ENCODE measurements at regions not wholly inside any gene's neighbourhood (a gene's known extent, or its start where the extent isn't known, plus 50 kb on each side); places are given as distances from the start of the nearest gene placed in this dataset.

- Mint-ChIP-seq H3K4me1 (peaks cover 9 to 13% (median 11%) of the 10 kb centered on the region in 3 donors), H3K4me3 (no peak overlapping the region), H3K9me3 (no peaks in the 10 kb centered on the region), H3K27ac (no peak overlapping the region), H3K36me3 (no peaks in the 10 kb centered on the region), H3K27me3 (no peaks in the 10 kb centered on the region)
- ATAC-seq (ENCODE audit: low read depth in 2 of 2) (no peak), DNase-seq (no peak)
These were observed 236.2 kb downstream of the ETS1 start for GRCh38 chr11:128351168-128351567.

GRCh38 chr11:128349650-128350299 is 237.6 kb downstream of the ETS1 start:
- ATAC-seq (ENCODE audit: low read depth in 2 of 2) = peak; percentile 32 to 66
- no peaks in the 10 kb centered on the region for H3K27me3 Mint-ChIP-seq
- no peaks in the 10 kb centered on the region for H3K36me3 Mint-ChIP-seq
- no peak for DNase-seq
- peak overlapping the region in 6 of 8 donors; percentile 31 to 59 (median 40) for H3K4me3 Mint-ChIP-seq
- H3K4me1 Mint-ChIP-seq = peaks cover 9 to 13% (median 11%) of the 10 kb centered on the region in 3 donors
- H3K27ac Mint-ChIP-seq = peak overlapping the region in 2 of 6 donors; percentile 5 to 16
- no peaks in the 10 kb centered on the region for H3K9me3 Mint-ChIP-seq

GRCh38 chr11:128346804-128347203 is 240.6 kb downstream of the ETS1 start:
- Mint-ChIP-seq H3K4me1 (peaks cover 36 to 37% (median 36%) of the 10 kb centered on the region in 3 donors), H3K4me3 (no peak overlapping the region), H3K27me3 (no peaks in the 10 kb centered on the region), H3K36me3 (no peaks in the 10 kb centered on the region), H3K9me3 (no peaks in the 10 kb centered on the region), H3K27ac (no peak overlapping the region)
- no peak for ATAC-seq (ENCODE audit: low read depth in 2 of 2)
- no peak for DNase-seq

- H3K4me1 Mint-ChIP-seq = peaks cover 39 to 41% (median 39%) of the 10 kb centered on the region in 3 donors
- H3K4me3 Mint-ChIP-seq = no peak overlapping the region
- no peaks in the 10 kb centered on the region for H3K36me3 Mint-ChIP-seq
- H3K27me3 Mint-ChIP-seq = no peaks in the 10 kb centered on the region
- DNase-seq (no peak), ATAC-seq (ENCODE audit: low read depth in 2 of 2) (no peak)
- H3K27ac Mint-ChIP-seq = no peak overlapping the region
- no peaks in the 10 kb centered on the region for H3K9me3 Mint-ChIP-seq
These were observed 242.0 kb downstream of the ETS1 start for GRCh38 chr11:128345316-128345715.

- Mint-ChIP-seq H3K4me3 (no peak overlapping the region), H3K9me3 (no peaks in the 10 kb centered on the region), H3K27me3 (no peaks in the 10 kb centered on the region), H3K36me3 (no peaks in the 10 kb centered on the region), H3K27ac (peak overlapping the region in 4 of 6 donors; percentile 35 to 90 (median 82)), H3K4me1 (peaks cover 30 to 32% (median 31%) of the 10 kb centered on the region in 3 donors)
- peak; percentile 25 for DNase-seq
- peak; percentile 16 to 29 for ATAC-seq (ENCODE audit: low read depth in 2 of 2)
These were observed 243.5 kb downstream of the ETS1 start for GRCh38 chr11:128343870-128344269.

- Mint-ChIP-seq H3K27ac (peak overlapping the region in 5 of 6 donors; percentile 78 to 93 (median 87)), H3K36me3 (no peaks in the 10 kb centered on the region), H3K4me3 (peak overlapping the region in 4 of 8 donors; percentile 17 to 71 (median 41)), H3K27me3 (no peaks in the 10 kb centered on the region), H3K9me3 (no peaks in the 10 kb centered on the region), H3K4me1 (peaks cover 30 to 32% (median 31%) of the 10 kb centered on the region in 3 donors)
- DNase-seq (no peak), ATAC-seq (ENCODE audit: low read depth in 2 of 2) (no peak)
These were observed 244.2 kb downstream of the ETS1 start for GRCh38 chr11:128343135-128343514.

- no peaks in the 10 kb centered on the region for H3K36me3 Mint-ChIP-seq
- H3K27ac Mint-ChIP-seq = peak overlapping the region in 5 of 6 donors; percentile 18 to 93 (median 85)
- H3K27me3 Mint-ChIP-seq = no peaks in the 10 kb centered on the region
- ATAC-seq (ENCODE audit: low read depth in 2 of 2) (peak; percentile 82 to 86), DNase-seq (peak; percentile 74)
- H3K4me1 Mint-ChIP-seq = peaks cover 30 to 32% (median 31%) of the 10 kb centered on the region in 3 donors
- peak overlapping the region in 4 of 8 donors; percentile 17 to 71 (median 41) for H3K4me3 Mint-ChIP-seq
- no peaks in the 10 kb centered on the region for H3K9me3 Mint-ChIP-seq
These were observed 244.7 kb downstream of the ETS1 start for GRCh38 chr11:128342511-128343134.

- peaks cover 30 to 40% (median 32%) of the 10 kb centered on the region in 3 donors for H3K4me1 Mint-ChIP-seq
- H3K4me3 Mint-ChIP-seq = peak overlapping the region in 6 of 8 donors; percentile 13 to 58 (median 39)
- H3K27ac Mint-ChIP-seq = peak overlapping the region in 5 of 6 donors; percentile 28 to 93 (median 66)
- ATAC-seq (ENCODE audit: low read depth in 2 of 2) (no peak), DNase-seq (no peak)
- no peaks in the 10 kb centered on the region for H3K9me3 Mint-ChIP-seq
- no peaks in the 10 kb centered on the region for H3K27me3 Mint-ChIP-seq
- no peaks in the 10 kb centered on the region for H3K36me3 Mint-ChIP-seq
These were observed 245.8 kb downstream of the ETS1 start for GRCh38 chr11:128341280-128342248.

GRCh38 chr11:128339792-128340191 is 247.6 kb downstream of the ETS1 start:
- H3K36me3 Mint-ChIP-seq = no peaks in the 10 kb centered on the region
- H3K4me3 Mint-ChIP-seq = no peak overlapping the region
- DNase-seq (no peak), ATAC-seq (ENCODE audit: low read depth in 2 of 2) (no peak)
- H3K27me3 Mint-ChIP-seq = no peaks in the 10 kb centered on the region
- H3K27ac Mint-ChIP-seq = no peak overlapping the region
- no peaks in the 10 kb centered on the region for H3K9me3 Mint-ChIP-seq
- peaks cover 36 to 46% (median 36%) of the 10 kb centered on the region in 3 donors for H3K4me1 Mint-ChIP-seq

GRCh38 chr11:128338811-128339210 is 248.5 kb downstream of the ETS1 start:
- no peak for ATAC-seq (ENCODE audit: low read depth in 2 of 2)
- no peaks in the 10 kb centered on the region for H3K27me3 Mint-ChIP-seq
- no peak for DNase-seq
- H3K4me3 Mint-ChIP-seq = no peak overlapping the region
- peaks cover 30 to 44% (median 32%) of the 10 kb centered on the region in 3 donors for H3K4me1 Mint-ChIP-seq
- no peaks in the 10 kb centered on the region for H3K36me3 Mint-ChIP-seq
- no peaks in the 10 kb centered on the region for H3K9me3 Mint-ChIP-seq
- H3K27ac Mint-ChIP-seq = no peak overlapping the region

- Mint-ChIP-seq H3K27ac (peak overlapping the region in 2 of 6 donors; percentile 86 to 87), H3K9me3 (no peaks in the 10 kb centered on the region), H3K36me3 (no peaks in the 10 kb centered on the region), H3K4me1 (peaks cover 20 to 26% (median 21%) of the 10 kb centered on the region in 3 donors), H3K27me3 (no peaks in the 10 kb centered on the region), H3K4me3 (no peak overlapping the region)
- DNase-seq (no peak), ATAC-seq (ENCODE audit: low read depth in 2 of 2) (no peak)
These were observed 251.2 kb downstream of the ETS1 start for GRCh38 chr11:128336203-128336602.

- no peak overlapping the region for H3K4me3 Mint-ChIP-seq
- no peaks in the 10 kb centered on the region for H3K9me3 Mint-ChIP-seq
- no peak for ATAC-seq (ENCODE audit: low read depth in 2 of 2)
- H3K27me3 Mint-ChIP-seq = no peaks in the 10 kb centered on the region
- H3K4me1 Mint-ChIP-seq = peaks cover 23 to 29% (median 24%) of the 10 kb centered on the region in 3 donors
- DNase-seq = no peak
- peak overlapping the region in 1 of 6 donors; percentile 86 for H3K27ac Mint-ChIP-seq
- no peaks in the 10 kb centered on the region for H3K36me3 Mint-ChIP-seq
These were observed 251.6 kb downstream of the ETS1 start for GRCh38 chr11:128335729-128336128.

All from naive B cell (primary cell).